Type B pancreatic cell (in vitro differentiated cells): ENCODE measurements at regions not wholly inside any gene's neighbourhood (a gene's known extent, or its start where the extent isn't known, plus 50 kb on each side); places are given as distances from the start of the nearest gene placed in this dataset.

Source experiments
- DNase-seq: peaks from one replicate; pipeline ENCODE4 v3.0.0; 2021; ENCODE audit warnings: mixed read lengths; ENCODE audit not compliant: unreplicated experiment; ENCODE audit errors: extremely low spot score
- H3K27ac Mint-ChIP-seq: 2 replicates; pipeline ENCODE4 v1.8.0; 2021; ENCODE audit warnings: mild to moderate bottlenecking, mixed read lengths
- H3K27me3 Mint-ChIP-seq: 2 replicates; pipeline ENCODE4 v1.8.0; 2021; ENCODE audit warnings: mixed read lengths
- H3K36me3 Mint-ChIP-seq: 2 replicates; pipeline ENCODE4 v1.8.0; 2021; ENCODE audit warnings: mixed read lengths
- H3K4me1 Mint-ChIP-seq: one replicate; pipeline ENCODE4 v1.8.0; 2021; ENCODE audit warnings: mixed read lengths; ENCODE audit not compliant: unreplicated experiment
- H3K4me3 Mint-ChIP-seq: 2 replicates; pipeline ENCODE4 v1.8.0; 2021; ENCODE audit warnings: mild to moderate bottlenecking, mixed read lengths
- H3K9me3 Mint-ChIP-seq: 2 replicates; pipeline ENCODE4 v1.8.0; 2021; ENCODE audit warnings: mixed read lengths
- TF ChIP-seq, protein P1 (sequence below): fragments of 200-600 bp; sonication (generic); conservative IDR thresholded peaks from 2 replicates; pipeline ENCODE4 v1.5.0; 2021; ENCODE audit warnings: antibody characterized with exemption, mild to moderate bottlenecking

GRCh38 chr10:101303087-101303703 is 50.8 kb upstream of the BTRC start:
- TF ChIP-seq, protein P1, sequence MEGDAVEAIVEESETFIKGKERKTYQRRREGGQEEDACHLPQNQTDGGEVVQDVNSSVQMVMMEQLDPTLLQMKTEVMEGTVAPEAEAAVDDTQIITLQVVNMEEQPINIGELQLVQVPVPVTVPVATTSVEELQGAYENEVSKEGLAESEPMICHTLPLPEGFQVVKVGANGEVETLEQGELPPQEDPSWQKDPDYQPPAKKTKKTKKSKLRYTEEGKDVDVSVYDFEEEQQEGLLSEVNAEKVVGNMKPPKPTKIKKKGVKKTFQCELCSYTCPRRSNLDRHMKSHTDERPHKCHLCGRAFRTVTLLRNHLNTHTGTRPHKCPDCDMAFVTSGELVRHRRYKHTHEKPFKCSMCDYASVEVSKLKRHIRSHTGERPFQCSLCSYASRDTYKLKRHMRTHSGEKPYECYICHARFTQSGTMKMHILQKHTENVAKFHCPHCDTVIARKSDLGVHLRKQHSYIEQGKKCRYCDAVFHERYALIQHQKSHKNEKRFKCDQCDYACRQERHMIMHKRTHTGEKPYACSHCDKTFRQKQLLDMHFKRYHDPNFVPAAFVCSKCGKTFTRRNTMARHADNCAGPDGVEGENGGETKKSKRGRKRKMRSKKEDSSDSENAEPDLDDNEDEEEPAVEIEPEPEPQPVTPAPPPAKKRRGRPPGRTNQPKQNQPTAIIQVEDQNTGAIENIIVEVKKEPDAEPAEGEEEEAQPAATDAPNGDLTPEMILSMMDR: no peak
- Mint-ChIP-seq H3K9me3 (no peaks in the 10 kb centered on the region), H3K4me1 (peaks cover 25% of the 10 kb centered on the region), H3K4me3 (no peak overlapping the region), H3K27ac (no peak overlapping the region), H3K27me3 (peaks cover 76% of the 10 kb centered on the region), H3K36me3 (no peaks in the 10 kb centered on the region)
- DNase-seq: no peak
